Smooth muscle cell (in vitro differentiated cells): ENCODE measurements at regions not wholly inside any gene's neighbourhood (a gene's known extent, or its start where the extent isn't known, plus 50 kb on each side); places are given as distances from the start of the nearest gene placed in this dataset.

Experiments used
- DNase-seq: peaks from one replicate; lab custom pipeline; 2025; ENCODE audit not compliant: unreplicated experiment; lab: John Stamatoyannopoulos, UW
- H2AFZ ChIP-seq: fragments of 200-600 bp; sonication (generic); 2 replicates; pipeline ENCODE4 v1.6.0; 2016; ENCODE audit warnings: antibody characterized with exemption, low read depth, mild to moderate bottlenecking
- H3F3A ChIP-seq: fragments of 200-600 bp; sonication (generic); 2 replicates; pipeline ENCODE4 v1.6.0; 2017; ENCODE audit warnings: antibody characterized with exemption, low read depth
- H3K27ac ChIP-seq: fragments of 200-600 bp; sonication (generic); 2 replicates; pipeline ENCODE4 v1.5.1; 2016; ENCODE audit warnings: low read depth, mild to moderate bottlenecking
- H3K27me3 ChIP-seq: fragments of 200-600 bp; sonication (generic); 2 replicates; pipeline ENCODE4 v1.6.1; 2016; ENCODE audit warnings: low read depth, mild to moderate bottlenecking
- H3K36me3 ChIP-seq: fragments of 200-600 bp; sonication (generic); 2 replicates; pipeline ENCODE4 v1.5.1; 2016; ENCODE audit warnings: low read depth
- H3K4me1 ChIP-seq: fragments of 200-600 bp; sonication (generic); 2 replicates; pipeline ENCODE4 v1.5.1; 2016; ENCODE audit warnings: low read depth
- H3K4me2 ChIP-seq: fragments of 200-600 bp; sonication (generic); 2 replicates; pipeline ENCODE4 v1.6.0; 2016; ENCODE audit warnings: mild to moderate bottlenecking
- H3K4me3 ChIP-seq: fragments of 200-600 bp; sonication (generic); 2 replicates; pipeline ENCODE4 v1.5.1; 2016; ENCODE audit warnings: mild to moderate bottlenecking
- H3K79me2 ChIP-seq: fragments of 200-600 bp; sonication (generic); 2 replicates; pipeline ENCODE4 v1.6.0; 2016; ENCODE audit warnings: low read depth, mild to moderate bottlenecking
- H3K9ac ChIP-seq: fragments of 200-600 bp; sonication (generic); 2 replicates; pipeline ENCODE4 v1.6.0; 2016; ENCODE audit warnings: low read depth
- H3K9me3 ChIP-seq: fragments of 200-600 bp; sonication (generic); replicated peaks from 2 replicates; pipeline ENCODE4 v1.5.1; 2016; ENCODE audit warnings: low read depth
- H4K20me1 ChIP-seq: fragments of 200-600 bp; sonication (generic); 2 replicates; pipeline ENCODE4 v1.6.0; 2016; ENCODE audit warnings: low read depth
- CTCF ChIP-seq: fragments of 200-600 bp; sonication (generic); IDR thresholded peaks from 2 replicates; pipeline ENCODE4 v1.5.1; 2017; ENCODE audit warnings: borderline replicate concordance, mild to moderate bottlenecking, antibody characterized with exemption; ENCODE audit not compliant: insufficient read depth, poor library complexity, severe bottlenecking
- WGBS: methylation state at CpG from one replicate; pipeline ENCODE4 v1.1.7; 2016; ENCODE audit warnings: low lambda C conversion rate; 5-methylcytosine and 5-hydroxymethylcytosine counted together

GRCh38 chr6:84547341-84547801 is 217.0 kb downstream of the TBX18 start:
- no peak for TF ChIP-seq CTCF
- no peak overlapping the region for H3K4me3 ChIP-seq
- H3K9me3 ChIP-seq, result no peaks in the 10 kb centered on the region
- H3F3A ChIP-seq, result peaks cover 6% of the 10 kb centered on the region
- H3K4me1 ChIP-seq, result peaks cover 13% of the 10 kb centered on the region
- DNase-seq, result no peak
- peak overlapping the region; percentile 50 for H3K27ac ChIP-seq
- H2AFZ ChIP-seq, result no peak overlapping the region
- H3K79me2 ChIP-seq, result no peaks in the 10 kb centered on the region
- no peaks in the 10 kb centered on the region for H4K20me1 ChIP-seq
- H3K27me3 ChIP-seq, result peaks cover 32% of the 10 kb centered on the region
- WGBS, result 76% methylated on average over 5 of the region's 5 CpGs
- no peak overlapping the region for H3K9ac ChIP-seq
- H3K4me2 ChIP-seq, result peak overlapping the region; percentile 57
- H3K36me3 ChIP-seq, result no peaks in the 10 kb centered on the region

- peaks cover 13% of the 10 kb centered on the region for H3K4me1 ChIP-seq
- H3K79me2 ChIP-seq, result no peaks in the 10 kb centered on the region
- DNase-seq, result peak; percentile 7
- WGBS, result 18% methylated on average over 9 of the region's 9 CpGs
- no peak overlapping the region for H3K9ac ChIP-seq
- H3K27me3 ChIP-seq, result peaks cover 37% of the 10 kb centered on the region
- no peaks in the 10 kb centered on the region for H3K36me3 ChIP-seq
- no peak for TF ChIP-seq CTCF
- no peak overlapping the region for H3K4me3 ChIP-seq
- no peaks in the 10 kb centered on the region for H3K9me3 ChIP-seq
- peak overlapping the region; percentile 57 for H3K4me2 ChIP-seq
- H4K20me1 ChIP-seq, result no peaks in the 10 kb centered on the region
- peak overlapping the region; percentile 50 for H3K27ac ChIP-seq
- peak overlapping the region; percentile 33 for H2AFZ ChIP-seq
- H3F3A ChIP-seq, result peaks cover 6% of the 10 kb centered on the region
Observed at GRCh38 chr6:84546427-84546914, 217.9 kb downstream of the TBX18 start.

- H3K79me2 ChIP-seq, result no peaks in the 10 kb centered on the region
- no peaks in the 10 kb centered on the region for H4K20me1 ChIP-seq
- H3F3A ChIP-seq, result no peaks in the 10 kb centered on the region
- H2AFZ ChIP-seq, result no peak overlapping the region
- no peaks in the 10 kb centered on the region for H3K9me3 ChIP-seq
- peaks cover 75% of the 10 kb centered on the region for H3K27me3 ChIP-seq
- H3K4me2 ChIP-seq, result no peak overlapping the region
- WGBS, result 63% methylated on average over 4 of the region's 4 CpGs
- no peak overlapping the region for H3K9ac ChIP-seq
- DNase-seq, result no peak
- H3K4me1 ChIP-seq, result no peaks in the 10 kb centered on the region
- H3K4me3 ChIP-seq, result no peak overlapping the region
- no peak overlapping the region for H3K27ac ChIP-seq
- no peaks in the 10 kb centered on the region for H3K36me3 ChIP-seq
- no peak for TF ChIP-seq CTCF
Observed at GRCh38 chr6:84539122-84539856, 225.1 kb downstream of the TBX18 start.
